BE2C (cell line): ENCODE measurements at regions not wholly inside any gene's neighbourhood (a gene's known extent, or its start where the extent isn't known, plus 50 kb on each side); places are given as distances from the start of the nearest gene placed in this dataset.

ENCODE experiments used
- DNase-seq: peaks from one replicate; pipeline ENCODE4 v3.0.0-alpha.2; 2020
- H3K27me3 ChIP-seq: fragments of 250-450 bp; sonication (Bioruptor Pico); 2 replicates; pipeline ENCODE4 v1.5.1; 2020; ENCODE audit warnings: mild to moderate bottlenecking
- H3K36me3 ChIP-seq: fragments of 250-450 bp; sonication (Bioruptor Pico); 2 replicates; pipeline ENCODE4 v1.5.1; 2020; ENCODE audit warnings: mild to moderate bottlenecking
- H3K4me1 ChIP-seq: fragments of 250-450 bp; sonication (Bioruptor Pico); 2 replicates; pipeline ENCODE4 v1.5.1; 2020
- H3K4me3 ChIP-seq: 2 replicates; pipeline ENCODE4 v1.5.1; 2011; ENCODE audit warnings: low read depth, low read length
- H3K9me3 ChIP-seq: fragments of 250-450 bp; sonication (Bioruptor Pico); 2 replicates; pipeline ENCODE4 v1.5.1; 2020
- TF ChIP-seq, protein P1 (sequence below): IDR thresholded peaks from 2 replicates; pipeline ENCODE4 v1.5.1; 2012; ENCODE audit warnings: mild to moderate bottlenecking, low read depth, low read length

DNA sequence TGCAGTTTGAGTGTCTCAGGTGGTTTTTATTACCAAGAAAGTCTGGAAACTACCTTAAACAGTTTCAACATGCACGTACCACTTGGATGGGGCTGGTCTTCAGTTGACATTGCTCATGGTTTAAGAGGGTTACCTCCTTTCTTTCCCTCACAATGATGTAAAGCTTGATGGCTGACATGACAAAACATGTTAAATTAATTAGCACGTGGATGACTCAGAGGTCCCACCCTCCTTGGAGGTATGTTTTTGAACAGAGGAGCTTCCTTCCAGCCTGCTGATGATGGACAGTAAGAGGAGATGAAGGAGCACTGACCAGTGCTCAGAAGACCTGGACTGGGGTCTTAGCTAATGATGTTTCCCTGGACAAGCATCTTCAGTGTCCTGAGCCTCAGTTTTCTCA, 322.3 kb upstream of the PODXL start:
- no peaks in the 10 kb centered on the region for H3K4me1 ChIP-seq
- TF ChIP-seq, protein P1, sequence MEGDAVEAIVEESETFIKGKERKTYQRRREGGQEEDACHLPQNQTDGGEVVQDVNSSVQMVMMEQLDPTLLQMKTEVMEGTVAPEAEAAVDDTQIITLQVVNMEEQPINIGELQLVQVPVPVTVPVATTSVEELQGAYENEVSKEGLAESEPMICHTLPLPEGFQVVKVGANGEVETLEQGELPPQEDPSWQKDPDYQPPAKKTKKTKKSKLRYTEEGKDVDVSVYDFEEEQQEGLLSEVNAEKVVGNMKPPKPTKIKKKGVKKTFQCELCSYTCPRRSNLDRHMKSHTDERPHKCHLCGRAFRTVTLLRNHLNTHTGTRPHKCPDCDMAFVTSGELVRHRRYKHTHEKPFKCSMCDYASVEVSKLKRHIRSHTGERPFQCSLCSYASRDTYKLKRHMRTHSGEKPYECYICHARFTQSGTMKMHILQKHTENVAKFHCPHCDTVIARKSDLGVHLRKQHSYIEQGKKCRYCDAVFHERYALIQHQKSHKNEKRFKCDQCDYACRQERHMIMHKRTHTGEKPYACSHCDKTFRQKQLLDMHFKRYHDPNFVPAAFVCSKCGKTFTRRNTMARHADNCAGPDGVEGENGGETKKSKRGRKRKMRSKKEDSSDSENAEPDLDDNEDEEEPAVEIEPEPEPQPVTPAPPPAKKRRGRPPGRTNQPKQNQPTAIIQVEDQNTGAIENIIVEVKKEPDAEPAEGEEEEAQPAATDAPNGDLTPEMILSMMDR, result no peak
- no peak overlapping the region for H3K4me3 ChIP-seq
- peaks cover 3% of the 10 kb centered on the region for H3K27me3 ChIP-seq
- no peaks in the 10 kb centered on the region for H3K9me3 ChIP-seq
- H3K36me3 ChIP-seq, result no peaks in the 10 kb centered on the region
- no peak for DNase-seq

DNA sequence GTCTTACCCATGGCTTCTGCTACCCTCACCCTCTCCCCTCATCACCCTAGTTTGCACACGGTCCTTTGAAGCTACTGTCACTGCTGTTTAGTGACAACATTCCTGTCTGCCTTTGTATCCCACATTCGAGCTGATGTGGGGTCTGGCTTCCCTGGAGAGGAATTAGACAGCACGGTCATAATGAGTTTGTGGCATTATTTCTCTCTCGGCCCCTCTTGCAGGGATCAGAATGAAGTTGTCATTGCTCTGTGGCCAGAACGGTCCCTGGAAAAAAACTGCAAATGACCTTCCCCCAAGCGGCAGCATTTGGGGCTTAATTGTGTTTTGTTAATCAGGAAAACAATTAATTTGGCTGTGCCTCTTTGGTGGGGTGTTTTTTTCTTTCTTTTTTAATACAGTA, 317.2 kb upstream of the PODXL start:
- Histone ChIP-seq H3K4me1 (no peaks in the 10 kb centered on the region; the same call in 1 of the 2 replicates), H3K4me3 (no peak overlapping the region), H3K27me3 (peaks cover 3% of the 10 kb centered on the region), H3K9me3 (no peaks in the 10 kb centered on the region), H3K36me3 (no peaks in the 10 kb centered on the region)
- no peak for DNase-seq
- TF ChIP-seq, protein P1, result no peak

DNA sequence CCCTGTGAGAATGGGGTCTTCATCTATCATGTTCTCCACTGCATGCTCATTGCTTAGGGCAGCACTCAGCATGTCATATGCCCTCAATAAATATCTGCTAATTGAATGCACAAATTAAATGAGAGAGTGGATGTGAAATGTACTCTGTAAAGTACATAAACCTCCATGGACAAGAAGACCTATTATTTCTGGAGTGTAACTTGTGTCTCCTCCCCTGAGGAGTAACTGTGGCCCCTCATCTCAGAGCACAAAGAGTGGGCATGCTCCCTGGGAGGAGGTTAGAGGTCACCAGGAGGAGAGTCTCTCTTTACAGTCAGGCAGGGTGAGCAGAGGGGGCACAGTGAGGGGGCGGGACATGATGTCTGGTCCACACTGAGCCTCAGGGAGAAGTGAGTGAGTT, 313.6 kb upstream of the PODXL start:
- TF ChIP-seq, protein P1, result no peak
- H3K4me1 ChIP-seq, result no peaks in the 10 kb centered on the region; the same call in 1 of the 2 replicates
- DNase-seq, result no peak
- H3K27me3 ChIP-seq, result peaks cover 3% of the 10 kb centered on the region
- H3K36me3 ChIP-seq, result no peaks in the 10 kb centered on the region
- H3K9me3 ChIP-seq, result no peaks in the 10 kb centered on the region
- no peak overlapping the region for H3K4me3 ChIP-seq

DNA sequence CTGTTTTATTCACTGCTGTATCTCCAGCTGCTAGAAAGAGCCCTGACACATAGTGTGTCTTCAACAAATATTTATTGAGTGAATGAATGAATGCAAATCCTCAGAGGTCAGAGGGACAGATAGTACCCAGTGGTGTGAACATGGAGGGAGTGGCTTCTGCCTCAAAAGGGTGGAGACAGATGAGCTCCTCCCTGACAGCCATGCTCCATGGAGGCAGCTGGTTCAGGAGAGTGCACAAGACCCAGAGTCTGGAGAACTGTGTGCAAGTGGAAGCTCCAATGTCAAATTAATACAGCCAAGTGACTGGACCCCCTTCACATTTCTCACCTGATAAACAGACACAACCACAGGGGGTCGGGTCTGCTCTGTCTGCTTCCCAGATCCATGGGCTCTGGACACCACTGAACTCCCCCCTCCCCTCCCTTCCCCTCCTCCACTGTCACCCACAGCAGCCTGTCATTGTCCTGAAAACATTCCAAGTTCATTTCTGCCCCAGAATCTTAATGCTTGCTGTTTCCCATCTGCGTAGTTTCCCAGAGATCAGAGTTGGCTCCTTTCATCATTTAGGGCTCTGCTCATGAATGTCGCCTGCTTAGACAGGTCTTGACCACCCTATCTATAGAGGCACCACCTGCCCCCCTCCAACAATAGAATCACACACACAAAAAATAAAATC, 312.9 kb upstream of the PODXL start:
- no peaks in the 10 kb centered on the region; the same call in 1 of the 2 replicates for H3K4me1 ChIP-seq
- H3K4me3 ChIP-seq, result no peak overlapping the region
- TF ChIP-seq, protein P1, result no peak
- DNase-seq, result no peak
- no peaks in the 10 kb centered on the region for H3K9me3 ChIP-seq
- H3K36me3 ChIP-seq, result no peaks in the 10 kb centered on the region
- peaks cover 3% of the 10 kb centered on the region for H3K27me3 ChIP-seq

DNA sequence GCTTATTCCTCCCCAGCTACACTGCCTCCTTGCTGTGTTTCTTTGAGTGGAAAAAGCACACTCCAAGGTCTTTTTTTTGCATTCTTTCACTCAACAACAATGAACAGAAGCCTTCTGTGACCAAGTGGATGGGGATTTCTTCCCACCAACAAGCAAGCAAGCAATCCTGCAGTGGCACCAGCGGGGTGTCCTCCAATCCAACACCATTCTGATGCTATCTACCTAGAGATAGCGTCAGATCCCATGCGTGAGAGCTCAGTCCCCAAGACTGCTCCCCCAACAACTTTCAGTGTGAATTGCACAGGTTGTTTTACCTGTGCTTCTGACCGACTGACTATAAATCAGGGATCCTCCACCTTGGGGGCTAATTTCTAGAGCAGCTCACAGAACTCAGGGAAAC, 311.0 kb upstream of the PODXL start:
- no peaks in the 10 kb centered on the region for H3K9me3 ChIP-seq
- no peaks in the 10 kb centered on the region for H3K27me3 ChIP-seq
- TF ChIP-seq, protein P1, result no peak

DNA sequence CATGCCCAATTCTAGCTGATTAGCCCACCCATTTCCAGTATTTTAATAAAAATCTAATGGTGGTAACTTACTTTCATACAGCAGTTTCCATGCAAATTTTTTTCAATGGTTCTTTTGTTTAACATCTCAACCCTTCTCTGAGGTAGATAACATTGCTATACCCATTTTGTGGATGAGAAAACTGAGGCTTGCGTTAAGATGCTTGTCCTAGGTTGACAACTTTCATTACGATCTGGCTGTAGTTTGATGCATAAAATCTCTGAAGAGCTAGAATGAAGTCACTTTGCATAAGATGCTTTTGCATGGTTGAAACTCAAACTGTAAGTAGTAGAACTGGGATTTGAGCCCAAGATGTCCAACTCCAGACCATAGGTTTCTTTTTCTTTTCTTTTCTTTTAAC, 309.5 kb upstream of the PODXL start:
- Histone ChIP-seq H3K4me1 (no peaks in the 10 kb centered on the region; the same call in 1 of the 2 replicates), H3K4me3 (no peak overlapping the region), H3K9me3 (no peaks in the 10 kb centered on the region), H3K36me3 (no peaks in the 10 kb centered on the region), H3K27me3 (no peaks in the 10 kb centered on the region)
- DNase-seq, result no peak
- TF ChIP-seq, protein P1, result no peak

More for the DNA sequence above, 311.0 kb upstream of the PODXL start:
- Histone ChIP-seq H3K4me3 (no peak overlapping the region), H3K4me1 (no peaks in the 10 kb centered on the region; the same call in 1 of the 2 replicates), H3K36me3 (no peaks in the 10 kb centered on the region)
- no peak for DNase-seq
